ENCODE measurements at regions not wholly inside any gene's neighbourhood (a gene's known extent, or its start where the extent isn't known, plus 50 kb on each side); places are given as distances from the start of the nearest gene placed in this dataset.
"Not testable (repeated sequence)": the region's sequence is repeated elsewhere in the genome, so short reads cannot be mapped to it uniquely, and the experiment has no call there.

DNA sequence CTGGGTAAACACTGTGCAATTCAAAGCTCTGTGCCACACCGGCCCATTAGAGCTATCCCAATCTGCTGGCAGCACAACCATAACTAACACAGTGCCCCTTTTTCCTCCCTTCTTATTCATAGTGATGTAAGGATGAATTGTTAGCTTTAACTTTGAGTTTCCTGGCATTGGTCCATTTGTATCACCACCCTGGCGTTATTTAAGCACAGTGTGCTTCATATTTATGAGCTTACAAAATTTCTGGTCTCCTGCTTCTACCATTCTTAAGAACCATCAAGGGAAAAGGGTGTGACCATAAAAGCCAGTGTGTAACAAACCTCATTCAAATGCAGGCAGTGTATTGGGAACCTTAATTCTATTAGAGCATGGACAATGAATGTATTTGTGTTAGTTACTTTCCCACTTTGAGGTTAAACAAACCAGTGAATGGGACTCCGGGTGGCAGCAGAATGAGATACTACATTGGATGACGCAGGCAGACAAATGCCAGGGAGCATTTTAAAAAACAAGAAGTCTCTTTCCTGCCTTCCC, 222.6 kb downstream of the TMEM161B start:
- Histone ChIP-seq H3K4me1 (no peaks in the 10 kb centered on the region), H3K36me3 (no peaks in the 10 kb centered on the region), H3K27me3 (no peaks in the 10 kb centered on the region), H3K27ac (no peak overlapping the region), H3K4me3 (no peak overlapping the region), H3K9me3 (no peaks in the 10 kb centered on the region)
- DNase-seq (ENCODE audit: low spot score in 2 of 2) = no peak
- intact Hi-C loops (cut with DNase I) = no loop called here
- TF ChIP-seq CTCF (IDR thresholded peaks at IDR 0.05) = no peak

DNA sequence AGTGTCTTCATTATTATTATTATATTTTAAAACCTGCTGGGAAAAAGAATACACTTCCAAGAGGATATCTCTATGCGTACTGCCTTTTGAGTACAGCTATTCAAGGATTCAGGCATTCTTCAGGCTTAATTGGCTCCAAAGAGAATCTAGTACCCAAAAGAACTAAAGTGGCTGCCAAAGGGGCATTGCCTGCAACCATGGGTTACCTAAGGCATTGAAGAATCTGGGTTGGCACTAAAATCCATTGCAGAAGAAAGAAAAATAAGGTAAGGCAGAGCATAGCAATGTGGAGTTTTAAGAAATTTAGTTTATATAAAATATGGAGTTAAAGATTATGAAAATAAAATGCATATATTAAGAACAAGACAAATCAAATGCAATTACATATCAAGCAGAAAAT, 223.5 kb downstream of the TMEM161B start:
- intact Hi-C loops (cut with DNase I) = no loop called here
- DNase-seq (ENCODE audit: low spot score in 2 of 2) = no peak
- Histone ChIP-seq H3K9me3 (no peaks in the 10 kb centered on the region), H3K27me3 (no peaks in the 10 kb centered on the region), H3K27ac (no peak overlapping the region), H3K4me3 (no peak overlapping the region), H3K4me1 (no peaks in the 10 kb centered on the region), H3K36me3 (no peaks in the 10 kb centered on the region)
- no peak for TF ChIP-seq CTCF (IDR thresholded peaks at IDR 0.05)

GRCh38 chr5:88034520-88034919, 234.1 kb downstream of the TMEM161B start:
- no peak for DNase-seq (ENCODE audit: low spot score in 2 of 2)
- intact Hi-C loops (cut with DNase I) = no loop called here
- no peak overlapping the region for H3K4me3 ChIP-seq
- H3K9me3 ChIP-seq = no peaks in the 10 kb centered on the region
- H3K27ac ChIP-seq = no peak overlapping the region
- H3K27me3 ChIP-seq = no peaks in the 10 kb centered on the region
- TF ChIP-seq CTCF (IDR thresholded peaks at IDR 0.05) = no peak
- no peaks in the 10 kb centered on the region for H3K36me3 ChIP-seq
- H3K4me1 ChIP-seq = no peaks in the 10 kb centered on the region

DNA sequence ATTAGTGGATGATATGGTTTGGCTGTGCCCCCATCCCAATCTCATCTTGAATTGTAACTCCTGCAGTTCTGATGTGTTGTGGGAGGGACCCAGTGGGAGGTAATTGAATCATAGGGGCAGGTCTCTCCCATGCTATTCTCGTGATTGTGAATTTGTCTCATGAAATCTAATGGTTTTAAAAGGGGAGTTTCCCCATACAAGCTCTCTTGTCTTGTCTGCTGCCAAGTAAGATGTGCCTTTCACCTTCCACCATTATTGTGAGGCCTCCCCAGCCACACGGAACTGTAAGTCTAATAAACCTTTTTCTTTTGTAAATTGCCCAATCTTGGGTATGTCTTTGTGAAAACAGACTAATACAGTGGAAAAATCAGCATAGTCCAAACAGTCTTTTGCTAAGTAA, 235.5 kb downstream of the TMEM161B start:
- Histone ChIP-seq H3K27ac (no peak overlapping the region), H3K36me3 (no peaks in the 10 kb centered on the region), H3K9me3 (no peaks in the 10 kb centered on the region), H3K4me1 (no peaks in the 10 kb centered on the region), H3K4me3 (no peak overlapping the region), H3K27me3 (no peaks in the 10 kb centered on the region)
- DNase-seq (ENCODE audit: low spot score in 2 of 2) = no peak
- TF ChIP-seq CTCF (IDR thresholded peaks at IDR 0.05) = no peak
- intact Hi-C loops (cut with DNase I) = no loop called here

GRCh38 chr5:88029011-88029410, 239.6 kb downstream of the TMEM161B start:
- DNase-seq (ENCODE audit: low spot score in 2 of 2) = no peak
- intact Hi-C loops (cut with DNase I) = no loop called here
- H3K27ac ChIP-seq = no peak overlapping the region
- TF ChIP-seq CTCF (IDR thresholded peaks at IDR 0.05) = no peak
- no peaks in the 10 kb centered on the region for H3K4me1 ChIP-seq
- H3K27me3 ChIP-seq = no peaks in the 10 kb centered on the region
- no peaks in the 10 kb centered on the region for H3K36me3 ChIP-seq
- no peak overlapping the region for H3K4me3 ChIP-seq
- no peaks in the 10 kb centered on the region for H3K9me3 ChIP-seq

DNA sequence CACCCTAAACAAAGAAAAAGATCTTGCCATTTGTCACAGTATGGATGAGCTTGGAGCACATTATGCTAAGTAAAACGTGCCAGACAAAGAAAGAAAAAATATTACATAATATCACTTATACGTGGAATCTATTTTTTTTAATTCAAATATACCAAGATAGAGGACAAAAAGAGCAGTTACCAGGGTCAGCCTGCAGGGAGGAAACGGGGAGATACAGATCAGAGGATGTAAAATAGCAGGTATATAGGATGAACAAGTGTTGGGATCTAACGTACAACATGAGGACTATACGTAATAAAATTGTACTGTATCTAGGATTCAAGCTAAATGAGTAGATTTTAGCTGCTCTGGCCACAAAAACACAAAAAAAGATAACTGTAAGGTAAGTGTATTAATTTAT, 247.5 kb downstream of the TMEM161B start:
- no peak overlapping the region for H3K27ac ChIP-seq

GRCh38 chr5:88014984-88015383, 253.7 kb downstream of the TMEM161B start:
- DNase-seq (ENCODE audit: low spot score in 2 of 2); H3K27ac ChIP-seq; intact Hi-C loops (cut with DNase I); H3K36me3 ChIP-seq; H3K4me1 ChIP-seq; H3K27me3 ChIP-seq; H3K4me3 ChIP-seq; H3K9me3 ChIP-seq: not testable (repeated sequence)

More for the DNA sequence above, 247.5 kb downstream of the TMEM161B start:
- intact Hi-C loops (cut with DNase I) = no loop called here
- H3K4me3 ChIP-seq = no peak overlapping the region
- H3K9me3 ChIP-seq = no peaks in the 10 kb centered on the region
- no peaks in the 10 kb centered on the region for H3K27me3 ChIP-seq
- no peak for DNase-seq (ENCODE audit: low spot score in 2 of 2)
- no peaks in the 10 kb centered on the region for H3K36me3 ChIP-seq
- H3K4me1 ChIP-seq = no peaks in the 10 kb centered on the region
- TF ChIP-seq CTCF (IDR thresholded peaks at IDR 0.05) = no peak

All from ascending aorta (tissue), 2 donors.